Mesothelial cell of epicardium (in vitro differentiated cells): ENCODE measurements at regions not wholly inside any gene's neighbourhood (a gene's known extent, or its start where the extent isn't known, plus 50 kb on each side); places are given as distances from the start of the nearest gene placed in this dataset.

Experiments used
- DNase-seq, 2 experiments: peaks; one replicate each; pipeline ENCODE4 v3.0.0; 2021; ENCODE audit warnings: low spot score in 2 of 2; ENCODE audit not compliant: unreplicated experiment in 2 of 2
- H3K27ac Mint-ChIP-seq: 2 replicates; pipeline ENCODE4 v1.8.0; 2021; ENCODE audit warnings: mixed read lengths
- H3K27me3 Mint-ChIP-seq: 2 replicates; pipeline ENCODE4 v1.8.0; 2021; ENCODE audit warnings: low read depth, mixed read lengths
- H3K36me3 Mint-ChIP-seq: 2 replicates; pipeline ENCODE4 v1.8.0; 2021; ENCODE audit warnings: mixed read lengths
- H3K4me1 Mint-ChIP-seq: 2 replicates; pipeline ENCODE4 v1.8.0; 2021; ENCODE audit warnings: mixed read lengths
- H3K4me3 Mint-ChIP-seq: 2 replicates; pipeline ENCODE4 v1.8.0; 2021; ENCODE audit warnings: mild to moderate bottlenecking, moderate library complexity, mixed read lengths
- H3K9me3 Mint-ChIP-seq: 2 replicates; pipeline ENCODE4 v1.8.0; 2021; ENCODE audit warnings: mixed read lengths
- CTCF ChIP-seq: fragments of 200-600 bp; sonication (generic); IDR thresholded peaks from one replicate; pipeline ENCODE4 v1.5.0; 2021; ENCODE audit warnings: antibody characterized with exemption; ENCODE audit not compliant: unreplicated experiment

GRCh38 chr2:122858075-122858702 lies 1102.7 kb downstream of the TSN start:
- Mint-ChIP-seq H3K4me1 (no peaks in the 10 kb centered on the region), H3K36me3 (no peaks in the 10 kb centered on the region), H3K27ac (no peak overlapping the region), H3K9me3 (no peaks in the 10 kb centered on the region), H3K4me3 (no peak overlapping the region), H3K27me3 (peaks cover under 1% of the 10 kb centered on the region)
- no peak for TF ChIP-seq CTCF
- no peak for DNase-seq

GRCh38 chr2:122858813-122859212 lies 1103.4 kb downstream of the TSN start:
- no peaks in the 10 kb centered on the region for H3K36me3 Mint-ChIP-seq
- no peak for TF ChIP-seq CTCF
- peaks cover 2% of the 10 kb centered on the region for H3K4me1 Mint-ChIP-seq
- no peak overlapping the region for H3K4me3 Mint-ChIP-seq
- no peak overlapping the region for H3K27ac Mint-ChIP-seq
- no peak for DNase-seq
- peaks cover 2% of the 10 kb centered on the region for H3K27me3 Mint-ChIP-seq
- no peaks in the 10 kb centered on the region for H3K9me3 Mint-ChIP-seq

- H3K27ac Mint-ChIP-seq, result no peak overlapping the region
- H3K4me3 Mint-ChIP-seq, result no peak overlapping the region
- peaks cover 2% of the 10 kb centered on the region for H3K27me3 Mint-ChIP-seq
- DNase-seq, result no peak
- H3K4me1 Mint-ChIP-seq, result peaks cover 2% of the 10 kb centered on the region
- H3K36me3 Mint-ChIP-seq, result no peaks in the 10 kb centered on the region
- no peaks in the 10 kb centered on the region for H3K9me3 Mint-ChIP-seq
- TF ChIP-seq CTCF, result no peak
Observed at GRCh38 chr2:122859260-122859659, 1103.8 kb downstream of the TSN start.

GRCh38 chr2:122863532-122863931 lies 1108.1 kb downstream of the TSN start:
- Mint-ChIP-seq H3K27ac (no peak overlapping the region), H3K9me3 (peaks cover 4% of the 10 kb centered on the region), H3K36me3 (no peaks in the 10 kb centered on the region), H3K4me1 (peaks cover 4% of the 10 kb centered on the region), H3K4me3 (no peak overlapping the region), H3K27me3 (peaks cover 2% of the 10 kb centered on the region)
- no peak for TF ChIP-seq CTCF
- DNase-seq, result no peak

GRCh38 chr2:122864728-122865127 lies 1109.3 kb downstream of the TSN start:
- no peak for TF ChIP-seq CTCF
- no peak overlapping the region for H3K4me3 Mint-ChIP-seq
- peaks cover 4% of the 10 kb centered on the region for H3K4me1 Mint-ChIP-seq
- H3K9me3 Mint-ChIP-seq, result peaks cover 4% of the 10 kb centered on the region
- H3K27me3 Mint-ChIP-seq, result peaks cover 2% of the 10 kb centered on the region
- H3K36me3 Mint-ChIP-seq, result no peaks in the 10 kb centered on the region
- no peak for DNase-seq
- H3K27ac Mint-ChIP-seq, result no peak overlapping the region

GRCh38 chr2:122866095-122866494 lies 1110.6 kb downstream of the TSN start:
- no peak for TF ChIP-seq CTCF
- Mint-ChIP-seq H3K36me3 (no peaks in the 10 kb centered on the region), H3K9me3 (peaks cover 4% of the 10 kb centered on the region), H3K27ac (no peak overlapping the region), H3K4me1 (peaks cover 4% of the 10 kb centered on the region), H3K4me3 (no peak overlapping the region), H3K27me3 (peaks cover 2% of the 10 kb centered on the region)
- no peak for DNase-seq
